ENCODE measurements at regions not wholly inside any gene's neighbourhood (a gene's known extent, or its start where the extent isn't known, plus 50 kb on each side); places are given as distances from the start of the nearest gene placed in this dataset.
A peak's percentile ranks its signal among the peaks of the same experiment; 100 is the strongest.

GRCh38 chr7:13327669-13328068, 640.2 kb downstream of the ARL4A start:
- peak in 1 of 6 donors; percentile 61 for DNase-seq (ENCODE audit: low read depth in 4 of 6, low spot score in 6 of 6)
- Histone ChIP-seq H3K27ac (ENCODE audit: low read depth, low read length) (no peak overlapping the region), H3K9me3 (ENCODE audit: control insufficient read depth, insufficient read depth, low read length) (peaks cover 3% of the 10 kb centered on the region), H3K27me3 (ENCODE audit: control insufficient read depth, insufficient read depth, low read length) (no peaks in the 10 kb centered on the region), H3K36me3 (ENCODE audit: control insufficient read depth, insufficient read depth, low read length) (no peaks in the 10 kb centered on the region), H3K4me1 (ENCODE audit: control insufficient read depth, insufficient read depth, low read length) (no peaks in the 10 kb centered on the region), H3K4me3 (ENCODE audit: low read depth, low read length) (no peak overlapping the region)
- WGBS (ENCODE audit: insufficient coverage), result 50% methylated on average over 1 of the region's 1 CpG

GRCh38 chr7:13333371-13333770, 645.9 kb downstream of the ARL4A start:
- Histone ChIP-seq H3K36me3 (ENCODE audit: control insufficient read depth, insufficient read depth, low read length) (no peaks in the 10 kb centered on the region), H3K4me3 (ENCODE audit: low read depth, low read length) (no peak overlapping the region), H3K27ac (ENCODE audit: low read depth, low read length) (no peak overlapping the region), H3K4me1 (ENCODE audit: control insufficient read depth, insufficient read depth, low read length) (no peaks in the 10 kb centered on the region), H3K9me3 (ENCODE audit: control insufficient read depth, insufficient read depth, low read length) (no peaks in the 10 kb centered on the region), H3K27me3 (ENCODE audit: control insufficient read depth, insufficient read depth, low read length) (no peaks in the 10 kb centered on the region)
- no CpG with 5 or more reads among the region's 1 CpG for WGBS (ENCODE audit: insufficient coverage)
- DNase-seq (ENCODE audit: low read depth in 4 of 6, low spot score in 6 of 6), result peak in 1 of 6 donors; percentile 55

DNA sequence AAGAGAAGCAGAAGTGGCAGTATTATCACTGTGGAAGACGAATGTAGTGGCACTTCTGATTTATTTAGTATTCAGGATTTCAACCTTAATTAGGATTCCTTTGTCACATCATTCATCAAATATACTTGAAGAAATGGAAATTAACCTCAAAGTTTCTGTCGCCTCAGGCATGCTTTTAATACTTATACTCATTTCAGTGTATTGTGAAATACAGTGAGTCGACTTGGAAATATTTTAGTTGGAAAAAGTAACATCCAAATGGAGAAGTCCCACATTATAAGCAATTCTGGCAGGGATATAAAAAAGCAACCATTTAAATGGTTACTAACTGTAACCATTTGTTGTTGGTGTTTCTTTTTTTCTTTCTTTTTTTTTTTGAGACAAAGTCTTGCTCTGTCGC, 648.8 kb downstream of the ARL4A start:
- no peak overlapping the region for H3K27ac ChIP-seq (ENCODE audit: low read depth, low read length)
- no peak overlapping the region for H3K4me3 ChIP-seq (ENCODE audit: low read depth, low read length)
- no peaks in the 10 kb centered on the region for H3K36me3 ChIP-seq (ENCODE audit: control insufficient read depth, insufficient read depth, low read length)
- WGBS (ENCODE audit: insufficient coverage), result 100% methylated on average over 1 of the region's 4 CpGs
- no peaks in the 10 kb centered on the region for H3K4me1 ChIP-seq (ENCODE audit: control insufficient read depth, insufficient read depth, low read length)
- H3K27me3 ChIP-seq (ENCODE audit: control insufficient read depth, insufficient read depth, low read length), result no peaks in the 10 kb centered on the region
- H3K9me3 ChIP-seq (ENCODE audit: control insufficient read depth, insufficient read depth, low read length), result no peaks in the 10 kb centered on the region
- no peak for DNase-seq (ENCODE audit: low read depth in 4 of 6, low spot score in 6 of 6)

GRCh38 chr7:13352677-13353076, 636.8 kb downstream of the ETV1 start:
- no peaks in the 10 kb centered on the region for H3K36me3 ChIP-seq (ENCODE audit: control insufficient read depth, insufficient read depth, low read length)
- WGBS (ENCODE audit: insufficient coverage), result no CpG with 5 or more reads among the region's 1 CpG
- H3K27me3 ChIP-seq (ENCODE audit: control insufficient read depth, insufficient read depth, low read length), result no peaks in the 10 kb centered on the region
- no peaks in the 10 kb centered on the region for H3K4me1 ChIP-seq (ENCODE audit: control insufficient read depth, insufficient read depth, low read length)
- no peak for DNase-seq (ENCODE audit: low read depth in 4 of 6, low spot score in 6 of 6)
- H3K27ac ChIP-seq (ENCODE audit: low read depth, low read length), result no peak overlapping the region
- H3K9me3 ChIP-seq (ENCODE audit: control insufficient read depth, insufficient read depth, low read length), result no peaks in the 10 kb centered on the region
- H3K4me3 ChIP-seq (ENCODE audit: low read depth, low read length), result no peak overlapping the region

- WGBS (ENCODE audit: insufficient coverage), result 95% methylated on average over 7 of the region's 10 CpGs
- H3K27me3 ChIP-seq (ENCODE audit: control insufficient read depth, insufficient read depth, low read length), result no peaks in the 10 kb centered on the region
- DNase-seq (ENCODE audit: low read depth in 4 of 6, low spot score in 6 of 6), result no peak
- H3K9me3 ChIP-seq (ENCODE audit: control insufficient read depth, insufficient read depth, low read length), result no peaks in the 10 kb centered on the region
- H3K4me1 ChIP-seq (ENCODE audit: control insufficient read depth, insufficient read depth, low read length), result no peaks in the 10 kb centered on the region
- no peaks in the 10 kb centered on the region for H3K36me3 ChIP-seq (ENCODE audit: control insufficient read depth, insufficient read depth, low read length)
- no peak overlapping the region for H3K27ac ChIP-seq (ENCODE audit: low read depth, low read length)
- H3K4me3 ChIP-seq (ENCODE audit: low read depth, low read length), result no peak overlapping the region
Observed at GRCh38 chr7:13359656-13360055, 629.8 kb downstream of the ETV1 start.

- Histone ChIP-seq H3K9me3 (ENCODE audit: control insufficient read depth, insufficient read depth, low read length) (no peaks in the 10 kb centered on the region), H3K4me3 (ENCODE audit: low read depth, low read length) (no peak overlapping the region), H3K27me3 (ENCODE audit: control insufficient read depth, insufficient read depth, low read length) (no peaks in the 10 kb centered on the region), H3K27ac (ENCODE audit: low read depth, low read length) (no peak overlapping the region), H3K4me1 (ENCODE audit: control insufficient read depth, insufficient read depth, low read length) (no peaks in the 10 kb centered on the region), H3K36me3 (ENCODE audit: control insufficient read depth, insufficient read depth, low read length) (no peaks in the 10 kb centered on the region)
- no CpG with 5 or more reads among the region's 1 CpG for WGBS (ENCODE audit: insufficient coverage)
- DNase-seq (ENCODE audit: low read depth in 4 of 6, low spot score in 6 of 6), result no peak
Observed at GRCh38 chr7:13386741-13387140, 602.7 kb downstream of the ETV1 start.

- Histone ChIP-seq H3K4me3 (ENCODE audit: low read depth, low read length) (no peak overlapping the region), H3K36me3 (ENCODE audit: control insufficient read depth, insufficient read depth, low read length) (no peaks in the 10 kb centered on the region), H3K27ac (ENCODE audit: low read depth, low read length) (no peak overlapping the region), H3K4me1 (ENCODE audit: control insufficient read depth, insufficient read depth, low read length) (no peaks in the 10 kb centered on the region), H3K9me3 (ENCODE audit: control insufficient read depth, insufficient read depth, low read length) (no peaks in the 10 kb centered on the region), H3K27me3 (ENCODE audit: control insufficient read depth, insufficient read depth, low read length) (no peaks in the 10 kb centered on the region)
- WGBS (ENCODE audit: insufficient coverage), result 62% methylated on average over 2 of the region's 2 CpGs
- DNase-seq (ENCODE audit: low read depth in 4 of 6, low spot score in 6 of 6), result no peak
Observed at GRCh38 chr7:13407911-13408310, 581.6 kb downstream of the ETV1 start.

- Histone ChIP-seq H3K36me3 (ENCODE audit: control insufficient read depth, insufficient read depth, low read length) (no peaks in the 10 kb centered on the region), H3K4me3 (ENCODE audit: low read depth, low read length) (no peak overlapping the region), H3K27ac (ENCODE audit: low read depth, low read length) (no peak overlapping the region), H3K27me3 (ENCODE audit: control insufficient read depth, insufficient read depth, low read length) (no peaks in the 10 kb centered on the region), H3K9me3 (ENCODE audit: control insufficient read depth, insufficient read depth, low read length) (no peaks in the 10 kb centered on the region), H3K4me1 (ENCODE audit: control insufficient read depth, insufficient read depth, low read length) (no peaks in the 10 kb centered on the region)
- no peak for DNase-seq (ENCODE audit: low read depth in 4 of 6, low spot score in 6 of 6)
Observed at GRCh38 chr7:13411151-13411550, 578.3 kb downstream of the ETV1 start.

GRCh38 chr7:13411636-13412035, 577.8 kb downstream of the ETV1 start:
- H3K9me3 ChIP-seq (ENCODE audit: control insufficient read depth, insufficient read depth, low read length), result no peaks in the 10 kb centered on the region
- no peak overlapping the region for H3K4me3 ChIP-seq (ENCODE audit: low read depth, low read length)
- no peaks in the 10 kb centered on the region for H3K36me3 ChIP-seq (ENCODE audit: control insufficient read depth, insufficient read depth, low read length)
- H3K27ac ChIP-seq (ENCODE audit: low read depth, low read length), result no peak overlapping the region
- DNase-seq (ENCODE audit: low read depth in 4 of 6, low spot score in 6 of 6), result peak in 2 of 6 donors; percentile 32 to 73
- no CpG with 5 or more reads among the region's 3 CpGs for WGBS (ENCODE audit: insufficient coverage)
- no peaks in the 10 kb centered on the region for H3K27me3 ChIP-seq (ENCODE audit: control insufficient read depth, insufficient read depth, low read length)
- H3K4me1 ChIP-seq (ENCODE audit: control insufficient read depth, insufficient read depth, low read length), result no peaks in the 10 kb centered on the region

DNA sequence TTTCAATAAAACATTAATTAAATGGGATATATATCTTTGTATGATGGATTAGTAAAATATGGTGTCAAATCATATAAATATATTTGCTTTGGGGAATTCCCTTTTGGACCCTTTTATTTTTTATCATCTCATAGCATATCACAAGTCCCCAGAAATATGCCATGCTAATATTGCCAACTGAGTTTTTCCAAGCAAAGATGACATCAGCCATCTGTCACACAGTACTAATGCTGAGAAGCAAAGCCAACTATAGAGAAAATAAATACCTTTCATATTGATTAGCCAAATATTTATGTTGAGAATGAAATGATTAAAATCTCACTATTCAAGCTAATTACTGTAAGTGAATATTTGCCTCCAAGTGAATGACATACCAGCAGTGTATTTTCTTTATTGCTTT, 575.3 kb downstream of the ETV1 start:
- H3K4me1 ChIP-seq (ENCODE audit: control insufficient read depth, insufficient read depth, low read length), result no peaks in the 10 kb centered on the region
- no peaks in the 10 kb centered on the region for H3K36me3 ChIP-seq (ENCODE audit: control insufficient read depth, insufficient read depth, low read length)
- no peak overlapping the region for H3K4me3 ChIP-seq (ENCODE audit: low read depth, low read length)
- no peak overlapping the region for H3K27ac ChIP-seq (ENCODE audit: low read depth, low read length)
- no peaks in the 10 kb centered on the region for H3K27me3 ChIP-seq (ENCODE audit: control insufficient read depth, insufficient read depth, low read length)
- no peaks in the 10 kb centered on the region for H3K9me3 ChIP-seq (ENCODE audit: control insufficient read depth, insufficient read depth, low read length)
- DNase-seq (ENCODE audit: low read depth in 4 of 6, low spot score in 6 of 6), result peak in 1 of 6 donors; percentile 15
